ENCODE measurements at regions not wholly inside any gene's neighbourhood (a gene's known extent, or its start where the extent isn't known, plus 50 kb on each side); places are given as distances from the start of the nearest gene placed in this dataset.

DNA sequence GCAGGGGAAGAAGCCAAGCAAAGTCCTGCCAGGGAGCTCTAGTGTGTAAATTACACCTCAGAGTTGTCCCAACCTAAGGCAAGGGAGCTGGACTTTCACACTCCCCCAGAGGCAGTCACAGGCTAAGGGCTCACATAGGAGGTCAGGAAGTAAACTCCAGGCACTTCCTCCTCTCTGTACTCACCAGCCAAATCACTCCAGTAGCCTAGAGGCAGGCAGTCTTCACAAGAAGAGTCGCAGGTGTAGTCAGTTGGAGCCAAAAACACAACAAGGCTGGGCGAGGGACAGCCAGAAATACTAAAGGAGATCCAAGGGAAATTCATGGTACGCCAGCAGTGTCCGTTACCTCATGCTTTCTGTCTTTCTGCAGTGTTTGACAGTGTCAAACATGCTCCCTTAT is 205.0 kb downstream of the C1D start:
- FAIRE-seq (no peak), ATAC-seq (no peak), DNase-seq (ENCODE audit: low read depth, low spot score) (no peak)
- Histone ChIP-seq H4K20me1 (ENCODE audit: control insufficient read depth, insufficient read depth) (no peaks in the 10 kb centered on the region), H3K4me2 (ENCODE audit: control insufficient read depth, insufficient read depth) (no peak overlapping the region), H3K4me3 (no peak overlapping the region), H3K79me2 (ENCODE audit: control insufficient read depth, insufficient read depth, low read length) (no peaks in the 10 kb centered on the region), H3K9me3 (replicated peaks; ENCODE audit: control insufficient read depth, insufficient read depth, low read length) (no peaks in the 10 kb centered on the region), H3K27ac (ENCODE audit: control insufficient read depth, insufficient read depth) (no peak overlapping the region), H3K4me1 (ENCODE audit: control insufficient read depth, insufficient read depth, low read length) (no peaks in the 10 kb centered on the region), H3K9ac (ENCODE audit: control insufficient read depth, insufficient read depth, low read length) (no peak overlapping the region), H3K27me3 (replicated peaks in 1 of 2; ENCODE audit: control insufficient read depth in 2 of 2, insufficient read depth in 2 of 2, low read length in 1 of 2) (no peaks in the 10 kb centered on the region), H2AFZ (ENCODE audit: control insufficient read depth, low read depth, low read length) (no peak overlapping the region), H3K36me3 (ENCODE audit: control insufficient read depth in 2 of 2, insufficient read depth in 2 of 2, low read length in 1 of 2) (no peaks in the 10 kb centered on the region)
- ChIA-PET RAD21 (ENCODE audit: unreplicated experiment) (interaction anchor here (1.6 kb wide), 1 partner anchor 9 kb away, joined by 6 read pairs; no protein-coding TSS in a partner anchor), SMC1A (ENCODE audit: uncharacterized antibody, unreplicated experiment) (no interaction called here), CTCF (interaction anchor here (2.0 kb wide), 1 partner anchor 12 kb away, joined by 6 read pairs; no protein-coding TSS in a partner anchor), POLR2A (no interaction called here)
- in situ Hi-C loops (cut with MboI), result no loop called here
- BruUV-seq (replicated peaks), result no TSS peak
- intact Hi-C loops (cut with micrococcal nuclease; ENCODE audit: unreplicated experiment), result no loop called here
- 5% methylated on average over 4 of the region's 4 CpGs for WGBS (ENCODE audit: insufficient coverage, insufficient replicate concordance, low lambda C conversion rate, missing lambda C conversion rate)
- no peak for TF ChIP-seq FOXM1 (IDR thresholded peaks at IDR 0.05; ENCODE audit: low read depth, low read length)
- no peak for TF ChIP-seq EGR1 (IDR thresholded peaks at IDR 0.05; ENCODE audit: borderline replicate concordance in 1 of 2, low read depth in 2 of 2, low read length in 2 of 2)
- TF ChIP-seq, protein P1, sequence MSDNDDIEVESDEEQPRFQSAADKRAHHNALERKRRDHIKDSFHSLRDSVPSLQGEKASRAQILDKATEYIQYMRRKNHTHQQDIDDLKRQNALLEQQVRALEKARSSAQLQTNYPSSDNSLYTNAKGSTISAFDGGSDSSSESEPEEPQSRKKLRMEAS (IDR thresholded peaks at IDR 0.05; ENCODE audit: low read depth, low read length), result no peak
- no peak for TF ChIP-seq CHD4 (IDR thresholded peaks at IDR 0.05)
- TF ChIP-seq SUPT20H (IDR thresholded peaks at IDR 0.05; ENCODE audit: borderline replicate concordance, control insufficient read depth, low read depth, low read length), result no peak
- TF ChIP-seq MEF2B (IDR thresholded peaks at IDR 0.05; ENCODE audit: partially characterized antibody, poor library complexity, severe bottlenecking), result no peak
- no peak for TF ChIP-seq RAD21 (IDR thresholded peaks at IDR 0.05; ENCODE audit: insufficient read depth, low read depth, low read length)
- TF ChIP-seq TBL1XR1 (IDR thresholded peaks at IDR 0.05; ENCODE audit: low read depth, low read length), result no peak
- no peak for TF ChIP-seq REST (IDR thresholded peaks at IDR 0.05; ENCODE audit: low read depth, low read length)
- no peak for TF ChIP-seq ZNF592 (IDR thresholded peaks at IDR 0.05)
- TF ChIP-seq, protein P2, sequence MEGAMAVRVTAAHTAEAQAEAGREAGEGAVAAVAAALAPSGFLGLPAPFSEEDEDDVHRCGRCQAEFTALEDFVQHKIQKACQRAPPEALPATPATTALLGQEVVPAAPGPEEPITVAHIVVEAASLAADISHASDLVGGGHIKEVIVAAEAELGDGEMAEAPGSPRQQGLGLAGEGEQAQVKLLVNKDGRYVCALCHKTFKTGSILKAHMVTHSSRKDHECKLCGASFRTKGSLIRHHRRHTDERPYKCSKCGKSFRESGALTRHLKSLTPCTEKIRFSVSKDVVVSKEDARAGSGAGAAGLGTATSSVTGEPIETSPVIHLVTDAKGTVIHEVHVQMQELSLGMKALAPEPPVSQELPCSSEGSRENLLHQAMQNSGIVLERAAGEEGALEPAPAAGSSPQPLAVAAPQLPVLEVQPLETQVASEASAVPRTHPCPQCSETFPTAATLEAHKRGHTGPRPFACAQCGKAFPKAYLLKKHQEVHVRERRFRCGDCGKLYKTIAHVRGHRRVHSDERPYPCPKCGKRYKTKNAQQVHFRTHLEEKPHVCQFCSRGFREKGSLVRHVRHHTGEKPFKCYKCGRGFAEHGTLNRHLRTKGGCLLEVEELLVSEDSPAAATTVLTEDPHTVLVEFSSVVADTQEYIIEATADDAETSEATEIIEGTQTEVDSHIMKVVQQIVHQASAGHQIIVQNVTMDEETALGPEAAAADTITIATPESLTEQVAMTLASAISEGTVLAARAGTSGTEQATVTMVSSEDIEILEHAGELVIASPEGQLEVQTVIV (IDR thresholded peaks at IDR 0.05; ENCODE audit: borderline replicate concordance, partially characterized antibody), result no peak
- no peak for TF ChIP-seq SRF (IDR thresholded peaks at IDR 0.05; ENCODE audit: low read depth in 2 of 2, low read length in 2 of 2)
- no peak for TF ChIP-seq NR2C2 (IDR thresholded peaks at IDR 0.05; ENCODE audit: borderline replicate concordance, control insufficient read depth, insufficient read length, low read depth)
- no peak for TF ChIP-seq KLF5 (IDR thresholded peaks at IDR 0.05; ENCODE audit: partially characterized antibody)

All from GM12878 (cell line).